ENCODE measurements at regions not wholly inside any gene's neighbourhood (a gene's known extent, or its start where the extent isn't known, plus 50 kb on each side); places are given as distances from the start of the nearest gene placed in this dataset.

- Histone ChIP-seq H3K27ac (ENCODE audit: low read depth, low read length) (no peak overlapping the region), H3K4ac (replicated peaks; ENCODE audit: insufficient read length, low read depth, low read length) (no peak overlapping the region), H3K9me3 (ENCODE audit: insufficient read depth in 2 of 2, low read depth in 1 of 2, low read length in 1 of 2) (no peaks in the 10 kb centered on the region), H3K18ac (ENCODE audit: extremely low read depth, low read length) (no peak overlapping the region; the same call in 1 of the 2 replicates), H4K91ac (replicated peaks; ENCODE audit: insufficient read length, low read length) (no peak overlapping the region), H3K14ac (ENCODE audit: insufficient read length) (no peak overlapping the region), H3K4me3 (ENCODE audit: extremely low read depth in 1 of 4, insufficient read depth in 2 of 4, low read depth in 3 of 4, low read length in 4 of 4) (no peak overlapping the region), H4K5ac (ENCODE audit: insufficient read length, low read depth, low read length) (no peak overlapping the region), H3K56ac (replicated peaks; ENCODE audit: insufficient read length, low read depth, low read length) (no peak overlapping the region), H3K36me3 (ENCODE audit: control insufficient read depth in 2 of 4, insufficient read depth in 4 of 4, low read length in 3 of 4) (no peaks in the 10 kb centered on the region), H2BK12ac (ENCODE audit: low read depth, low read length) (no peak overlapping the region), H4K8ac (ENCODE audit: extremely low read depth, insufficient read depth, low read length) (no peak overlapping the region), H3K4me1 (replicated peaks in 1 of 4; ENCODE audit: control insufficient read depth in 3 of 4, insufficient read depth in 4 of 4, low read length in 3 of 4) (peaks cover 0 to 4% (median 1%) of the 10 kb centered on the region in 4 experiments; a peak in 5 of 7 replicates), H3K27me3 (replicated peaks in 1 of 4; ENCODE audit: control insufficient read depth in 3 of 4, extremely low read depth in 1 of 4, insufficient read depth in 3 of 4, low read length in 3 of 4) (no peaks in the 10 kb centered on the region), H2BK5ac (ENCODE audit: low read depth, low read length) (no peak overlapping the region), H3K79me2 (ENCODE audit: control insufficient read depth in 1 of 2, insufficient read depth in 2 of 2, low read length in 2 of 2) (no peaks in the 10 kb centered on the region), H2BK120ac (replicated peaks; ENCODE audit: low read depth, low read length) (no peak overlapping the region), H3K4me2 (ENCODE audit: insufficient read depth in 1 of 2, low read depth in 2 of 2, low read length in 2 of 2) (no peak overlapping the region), H2BK15ac (ENCODE audit: low read length) (no peak overlapping the region), H3K79me1 (ENCODE audit: low read depth, low read length) (no peaks in the 10 kb centered on the region), H3K23ac (ENCODE audit: insufficient read length) (no peak overlapping the region), H4K20me1 (replicated peaks in 1 of 2; ENCODE audit: control insufficient read depth in 1 of 2, insufficient read depth in 2 of 2, low read length in 2 of 2) (no peaks in the 10 kb centered on the region), H3K23me2 (ENCODE audit: low read depth, low read length) (no peaks in the 10 kb centered on the region), H2AK5ac (ENCODE audit: low read depth, low read length) (no peak overlapping the region), H3K9ac (replicated peaks in 1 of 4; ENCODE audit: extremely low read depth in 1 of 4, low read depth in 3 of 4, low read length in 3 of 4) (no peak overlapping the region), H2BK20ac (ENCODE audit: low read length) (no peak overlapping the region), H2AFZ (ENCODE audit: low read length) (no peak overlapping the region)
- TF ChIP-seq SAP30 (IDR thresholded peaks at IDR 0.05; ENCODE audit: insufficient read depth, insufficient replicate concordance, low read length) = no peak
- no peak for TF ChIP-seq KDM1A (IDR thresholded peaks at IDR 0.05; ENCODE audit: borderline replicate concordance, low read length)
- TF ChIP-seq JUN (IDR thresholded peaks at IDR 0.05; ENCODE audit: low read depth, low read length) = no peak
- no peak for TF ChIP-seq RFX5 (IDR thresholded peaks at IDR 0.05; ENCODE audit: borderline replicate concordance, low read depth, low read length)
- TF ChIP-seq SP1 (IDR thresholded peaks at IDR 0.05; ENCODE audit: low read depth, low read length) = no peak
- TF ChIP-seq CREB1 (IDR thresholded peaks at IDR 0.05) = no peak
- TF ChIP-seq TBP (IDR thresholded peaks at IDR 0.05; ENCODE audit: low read depth, low read length) = no peak
- no peak for TF ChIP-seq KDM4A (IDR thresholded peaks at IDR 0.05; ENCODE audit: low read depth, low read length, severe bottlenecking)
- no peak for TF ChIP-seq CHD2 (IDR thresholded peaks at IDR 0.05; ENCODE audit: low read length)
- ChIA-PET CTCF (ENCODE audit: partially characterized antibody) (interaction anchor here (1.7 to 1.8 kb wide), 2 partner anchors 18 kb away, joined by 3 to 4 read pairs; no protein-coding TSS in a partner anchor), POLR2A (ENCODE audit: partially characterized antibody) (no interaction called here)
- WGBS, 2 experiments (ENCODE audit: extremely low coverage in 1 of 2, insufficient coverage in 1 of 2, insufficient read length in 1 of 2, insufficient replicate concordance in 2 of 2, low coverage in 1 of 2, low lambda C conversion rate in 2 of 2, missing lambda C conversion rate in 1 of 2) = 93% methylated on average over 10 of the region's 11 CpGs; no CpG with 5 or more reads in 1 of the 2 experiments
- FAIRE-seq = no peak
- DNase-seq (ENCODE audit: low read depth in 1 of 2, low spot score in 2 of 2) = no peak
These were observed 96.0 kb upstream of the MYCN start for GRCh38 chr2:15844211-15844801.
